Gastroesophageal sphincter (tissue), 4 donors: ENCODE measurements at regions not wholly inside any gene's neighbourhood (a gene's known extent, or its start where the extent isn't known, plus 50 kb on each side); places are given as distances from the start of the nearest gene placed in this dataset.

Experiments
- ATAC-seq: fragments of 150-250 bp; one replicate; pipeline ENCODE4 v1.9.1; 2016; ENCODE audit warnings: mild to moderate bottlenecking, moderate library complexity
- H3K27ac ChIP-seq, 4 donors: fragments of 200-600 bp; sonication (generic) in 3 of 4; 1 replicate in 3 of 4; 2 replicates in 1 of 4; pipeline ENCODE4 v1.5.1; 2016 to 2019
- H3K27me3 ChIP-seq: fragments of 200-600 bp; sonication (generic); one replicate; pipeline ENCODE4 v1.5.1; 2019
- H3K36me3 ChIP-seq, 2 donors: fragments of 200-600 bp; sonication (generic); one replicate each; pipeline ENCODE4 v1.5.1; 2019; ENCODE audit warnings: control low read depth in 1 of 2
- H3K4me1 ChIP-seq, 3 donors: fragments of 200-600 bp; sonication (generic); 1 replicate in 2 of 3; 2 replicates in 1 of 3; pipeline ENCODE4 v1.5.1; 2016 to 2019; ENCODE audit warnings: control low read depth in 2 of 3
- H3K4me3 ChIP-seq, 2 donors: fragments of 200-600 bp; sonication (generic); one replicate each; pipeline ENCODE4 v1.5.1; 2019; ENCODE audit warnings: mild to moderate bottlenecking in 1 of 2, moderate library complexity in 1 of 2
- H3K9me3 ChIP-seq, 3 donors: fragments of 200-600 bp; sonication (generic); one replicate each; pipeline ENCODE4 v1.5.1; 2017 to 2019; ENCODE audit warnings: control low read depth in 2 of 3
- CTCF ChIP-seq, 4 experiments: fragments of 200-600 bp in 2 of 4; fragments of 450-650 bp in 2 of 4; sonication (generic) in 1 of 4; IDR thresholded peaks; one replicate each; pipeline ENCODE4 v1.5.1; 2017 to 2019; ENCODE audit warnings: antibody characterized with exemption in 4 of 4, mild to moderate bottlenecking in 2 of 4, moderate library complexity in 2 of 4
- EP300 ChIP-seq: sonication (generic); formaldehyde crosslinking; IDR thresholded peaks from one replicate; pipeline ENCODE4 v1.6.1; 2017; ENCODE audit warnings: antibody characterized with exemption, mild to moderate bottlenecking
- POLR2A ChIP-seq, 2 donors: fragments of 450-650 bp; IDR thresholded peaks; one replicate each; pipeline ENCODE4 v1.6.1; 2017; ENCODE audit warnings: antibody characterized with exemption in 2 of 2, mild to moderate bottlenecking in 2 of 2, moderate library complexity in 1 of 2
- POLR2AphosphoS5 ChIP-seq: sonication (generic); formaldehyde crosslinking; IDR thresholded peaks from one replicate; pipeline ENCODE4 v1.6.1; 2017; ENCODE audit warnings: antibody characterized with exemption
- WGBS, 2 donors: methylation state at CpG; one replicate each; pipeline ENCODE4 v1.1.5; 2018; ENCODE audit warnings: low coverage in 1 of 2; 5-methylcytosine and 5-hydroxymethylcytosine counted together

GRCh38 chr2:194452504-194452903 is 1204.5 kb upstream of the SLC39A10 start:
- Histone ChIP-seq H3K9me3 (no peaks in the 10 kb centered on the region), H3K27me3 (no peaks in the 10 kb centered on the region), H3K4me3 (no peak overlapping the region), H3K4me1 (no peaks in the 10 kb centered on the region), H3K27ac (no peak overlapping the region), H3K36me3 (no peaks in the 10 kb centered on the region)
- whole genome bisulfite sequencing, 2 donors, result 68 to 85% methylated on average over 5 of the region's 5 CpGs
- no peak for ATAC-seq
- TF ChIP-seq POLR2AphosphoS5 (no peak), CTCF (IDR thresholded peaks at IDR 0.05) (no peak), POLR2A (IDR thresholded peaks at IDR 0.05) (no peak), EP300 (no peak)

- ATAC-seq, result no peak
- Histone ChIP-seq H3K9me3 (peaks cover 0 to 4% (median 0%) of the 10 kb centered on the region in 3 donors), H3K4me3 (no peak overlapping the region), H3K4me1 (no peaks in the 10 kb centered on the region), H3K36me3 (no peaks in the 10 kb centered on the region), H3K27me3 (no peaks in the 10 kb centered on the region), H3K27ac (no peak overlapping the region)
- 92 to 95% methylated on average over 2 of the region's 2 CpGs for WGBS, 2 donors
- TF ChIP-seq POLR2A (IDR thresholded peaks at IDR 0.05) (no peak), CTCF (IDR thresholded peaks at IDR 0.05) (no peak), EP300 (no peak), POLR2AphosphoS5 (no peak)
Measured at GRCh38 chr2:194445226-194445625, 1211.8 kb upstream of the SLC39A10 start.

DNA sequence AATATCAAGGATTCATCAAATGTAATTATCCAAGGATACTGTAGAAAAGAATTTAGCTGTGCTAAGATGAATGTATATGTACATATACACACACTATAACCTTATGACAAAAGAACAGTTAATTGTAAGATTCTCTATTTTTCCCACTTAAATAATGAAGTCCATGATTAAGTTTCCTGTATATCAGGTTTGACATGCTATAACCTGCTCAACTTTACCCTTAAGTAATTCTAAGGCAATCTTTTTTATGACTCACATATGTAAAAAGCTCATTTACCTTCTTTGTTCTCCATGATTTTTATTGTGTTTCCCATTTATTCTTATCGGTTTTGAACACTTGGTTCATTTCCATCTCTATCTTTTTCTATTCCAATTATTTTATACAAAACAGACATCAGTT is 1213.1 kb upstream of the SLC39A10 start:
- H3K9me3 ChIP-seq, result peaks cover 0 to 6% (median 0%) of the 10 kb centered on the region in 3 donors

GRCh38 chr2:194424683-194425209 is 1232.3 kb upstream of the SLC39A10 start:
- Histone ChIP-seq H3K36me3 (no peaks in the 10 kb centered on the region), H3K9me3 (no peaks in the 10 kb centered on the region), H3K27ac (no peak overlapping the region), H3K4me1 (no peaks in the 10 kb centered on the region), H3K4me3 (no peak overlapping the region), H3K27me3 (no peaks in the 10 kb centered on the region)
- no peak for ATAC-seq
- TF ChIP-seq POLR2AphosphoS5 (no peak), EP300 (no peak), CTCF (IDR thresholded peaks at IDR 0.05) (no peak), POLR2A (IDR thresholded peaks at IDR 0.05) (no peak)
- WGBS, 2 donors, result 74 to 85% methylated on average over 3 of the region's 3 CpGs

More for the DNA sequence above, 1213.1 kb upstream of the SLC39A10 start:
- Histone ChIP-seq H3K27me3 (no peaks in the 10 kb centered on the region), H3K27ac (no peak overlapping the region), H3K4me1 (no peaks in the 10 kb centered on the region), H3K4me3 (no peak overlapping the region), H3K36me3 (no peaks in the 10 kb centered on the region)
- ATAC-seq, result no peak
- no peak for TF ChIP-seq EP300
- TF ChIP-seq POLR2AphosphoS5, result no peak
- no peak for TF ChIP-seq CTCF (IDR thresholded peaks at IDR 0.05)
- TF ChIP-seq POLR2A (IDR thresholded peaks at IDR 0.05), result no peak
- WGBS, 2 donors, result 40 to 57% methylated on average over 1 of the region's 1 CpG

- H3K4me1 ChIP-seq, result no peaks in the 10 kb centered on the region
- no peaks in the 10 kb centered on the region for H3K36me3 ChIP-seq
- no peaks in the 10 kb centered on the region for H3K9me3 ChIP-seq
- WGBS, 2 donors, result 63 to 90% methylated on average over 3 of the region's 3 CpGs
- H3K27me3 ChIP-seq, result no peaks in the 10 kb centered on the region
- no peak for ATAC-seq
- TF ChIP-seq EP300, result no peak
- no peak overlapping the region for H3K4me3 ChIP-seq
- no peak overlapping the region for H3K27ac ChIP-seq
Measured at GRCh38 chr2:194411221-194411620, 1245.8 kb upstream of the SLC39A10 start.
